HG02943 (cell line): ENCODE measurements at regions not wholly inside any gene's neighbourhood (a gene's known extent, or its start where the extent isn't known, plus 50 kb on each side); places are given as distances from the start of the nearest gene placed in this dataset.

Experiments used
- ATAC-seq: cut with Tn5 transposase; IDR thresholded peaks from one replicate; pipeline ENCODE4 v1.9.1; 2021; ENCODE audit warnings: mild to moderate bottlenecking, low read depth, moderate library complexity; ENCODE audit not compliant: unreplicated experiment

GRCh38 chr1:83615370-83615769 lies 383.6 kb downstream of the TTLL7 start:
- ATAC-seq = no peak

DNA sequence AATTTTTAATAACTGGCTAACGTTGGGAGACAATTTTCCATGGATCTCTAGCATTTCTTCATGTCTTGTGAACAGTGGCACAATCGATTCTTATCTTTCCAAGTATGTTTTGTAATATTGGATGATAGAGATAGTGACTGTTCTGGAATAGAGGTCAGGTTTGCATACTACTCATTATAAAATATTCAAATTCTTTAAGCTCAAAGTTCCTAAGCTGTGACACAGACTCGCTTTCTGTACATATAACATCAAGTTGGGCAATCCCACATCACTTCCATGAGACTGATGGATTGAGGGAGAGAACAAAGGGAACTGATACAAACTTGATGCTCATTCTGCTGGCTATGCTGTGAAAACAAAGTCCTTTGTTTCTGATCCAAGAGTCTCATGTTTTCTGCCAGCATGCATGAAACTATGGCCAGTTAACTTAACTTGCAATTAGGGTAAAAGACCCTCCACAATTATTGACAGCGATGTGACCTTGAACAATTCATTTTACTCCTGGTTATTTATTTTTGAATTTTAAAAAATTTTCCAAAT lies 392.4 kb downstream of the TTLL7 start:
- no peak for ATAC-seq

DNA sequence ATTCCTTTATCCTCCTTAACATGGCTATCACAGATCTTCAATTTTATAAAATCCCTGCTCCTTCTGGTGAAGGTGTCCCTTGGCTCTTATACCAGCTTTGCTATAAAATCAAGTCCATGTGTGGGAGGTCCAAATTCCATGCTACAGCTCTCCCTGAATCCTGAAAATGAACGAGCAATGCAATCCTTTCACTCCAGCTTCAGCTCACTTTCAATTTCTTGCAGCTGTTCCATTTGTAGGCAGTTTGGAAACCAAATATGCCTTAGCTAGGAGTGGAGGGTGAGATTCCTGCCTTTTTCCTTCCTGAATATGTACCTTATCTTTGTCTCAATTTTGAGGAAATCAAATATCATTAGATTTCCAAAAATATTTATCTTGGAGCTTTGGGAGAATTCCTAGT lies 402.6 kb downstream of the TTLL7 start:
- ATAC-seq = no peak

GRCh38 chr1:83593073-83593472 lies 405.9 kb downstream of the TTLL7 start:
- ATAC-seq = no peak

- ATAC-seq = no peak
Measured at GRCh38 chr1:83588140-83588539, 410.8 kb downstream of the TTLL7 start.

DNA sequence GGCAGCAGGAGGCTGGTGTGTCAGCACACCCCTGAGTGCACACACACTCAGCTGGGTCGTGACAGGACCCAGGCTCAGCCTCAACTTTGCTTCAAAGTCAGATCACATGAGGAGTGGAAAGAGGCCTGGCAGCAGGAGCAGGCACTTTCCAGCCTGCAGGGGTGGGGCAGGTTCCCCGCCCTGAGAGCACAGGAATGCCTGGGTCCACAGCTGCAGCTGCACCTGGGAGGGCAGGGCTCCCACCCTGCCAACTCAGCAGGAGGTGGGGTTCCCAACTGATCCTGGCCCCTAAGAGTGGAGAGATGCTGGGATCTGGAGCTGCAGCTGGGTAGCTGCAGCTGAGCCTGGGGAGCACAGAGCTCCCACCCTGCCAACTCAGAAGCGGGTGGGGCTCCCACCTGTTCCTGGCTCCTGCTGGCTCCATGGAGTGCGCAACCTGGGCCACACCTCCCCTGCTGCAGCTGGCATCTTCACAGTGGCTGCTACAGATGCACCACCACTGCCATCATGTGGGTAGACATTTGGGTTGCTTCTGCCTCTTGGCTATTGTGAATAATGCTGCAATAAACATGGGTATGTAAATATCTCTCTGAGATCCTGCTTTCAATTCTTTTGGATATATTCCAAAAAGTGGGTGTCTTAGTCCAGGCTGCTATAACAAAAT lies 415.4 kb downstream of the TTLL7 start:
- ATAC-seq = no peak

DNA sequence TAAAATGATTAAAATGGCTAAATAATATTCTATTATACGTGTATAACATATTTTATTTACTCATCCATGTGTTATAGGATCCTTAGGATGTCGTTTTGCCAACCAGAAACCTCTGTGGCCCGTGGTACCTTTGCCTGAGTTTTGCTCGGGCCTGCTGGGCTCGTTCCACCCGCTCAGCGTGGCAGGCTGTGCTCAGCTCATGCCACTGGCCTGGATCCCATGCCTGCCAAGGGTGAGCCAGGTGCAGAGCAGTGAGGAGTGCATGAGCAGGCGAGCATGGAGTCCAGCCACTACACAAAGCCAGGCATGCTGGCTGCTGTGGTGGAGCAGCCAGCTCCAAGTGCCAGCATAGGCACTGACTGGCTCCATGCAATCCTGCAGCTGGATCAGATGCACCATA lies 417.2 kb downstream of the TTLL7 start:
- no peak for ATAC-seq

- ATAC-seq = no peak
Measured at GRCh38 chr1:83574791-83575190, 424.1 kb downstream of the TTLL7 start.

GRCh38 chr1:83573776-83574175 lies 425.2 kb downstream of the TTLL7 start:
- no peak for ATAC-seq

GRCh38 chr1:83571536-83571935 lies 427.4 kb downstream of the TTLL7 start:
- ATAC-seq = no peak

- no peak for ATAC-seq
Measured at GRCh38 chr1:83561346-83561745, 437.6 kb downstream of the TTLL7 start.

DNA sequence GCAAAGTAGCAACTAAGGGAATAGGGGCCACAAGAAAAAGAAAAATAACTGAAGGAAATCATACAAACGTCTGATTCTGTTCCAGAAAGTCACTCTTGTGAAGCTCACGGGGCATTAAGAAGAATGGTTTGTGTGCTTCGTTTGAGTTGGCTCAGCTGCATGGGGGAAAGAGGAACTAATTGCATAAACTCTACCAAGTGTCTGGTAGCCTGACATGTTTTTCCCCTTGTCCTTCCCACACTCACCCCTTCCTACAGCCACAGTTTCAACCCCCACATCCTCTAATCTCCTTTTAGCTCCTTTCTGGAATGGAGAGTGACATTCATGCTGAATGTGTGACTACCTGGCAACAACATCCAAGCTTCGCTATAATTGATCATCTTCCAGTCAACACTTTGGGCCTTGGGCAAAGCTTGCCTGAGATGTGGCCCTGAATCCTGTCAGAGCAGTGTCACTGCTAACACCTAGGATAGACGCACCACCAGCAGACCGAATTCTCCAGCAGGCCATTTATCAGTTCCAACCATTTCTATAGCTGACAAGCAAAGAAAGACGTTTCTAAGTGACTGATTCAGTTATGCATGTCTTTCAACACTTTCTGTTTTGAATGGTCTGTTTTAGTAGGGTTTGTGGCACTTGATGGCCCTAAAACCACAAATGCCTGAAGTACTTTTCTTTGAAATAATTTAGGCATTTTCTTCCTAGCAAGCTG lies 439.6 kb downstream of the TTLL7 start:
- no peak for ATAC-seq

DNA sequence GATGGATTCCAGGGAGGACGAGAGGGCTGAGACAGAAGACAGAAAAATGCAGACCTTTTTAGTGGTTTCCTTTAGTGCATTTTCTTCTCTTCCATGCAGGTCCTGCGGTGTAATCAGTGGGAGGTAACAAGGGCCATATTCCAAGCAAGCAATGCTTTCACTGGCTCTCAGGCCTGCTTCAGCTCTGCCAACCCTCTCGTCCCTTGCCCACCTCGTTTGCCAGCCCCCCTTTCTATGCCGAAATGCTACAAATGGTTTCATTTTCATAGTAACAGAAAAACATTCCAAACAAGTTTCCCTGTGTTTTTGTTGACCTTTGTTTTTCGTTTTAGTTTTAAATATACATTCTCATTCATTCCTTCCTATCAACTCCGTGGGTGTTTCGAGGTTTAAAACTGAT lies 443.1 kb downstream of the TTLL7 start:
- ATAC-seq = no peak

- ATAC-seq = no peak
Measured at GRCh38 chr1:83554174-83554573, 444.8 kb downstream of the TTLL7 start.

DNA sequence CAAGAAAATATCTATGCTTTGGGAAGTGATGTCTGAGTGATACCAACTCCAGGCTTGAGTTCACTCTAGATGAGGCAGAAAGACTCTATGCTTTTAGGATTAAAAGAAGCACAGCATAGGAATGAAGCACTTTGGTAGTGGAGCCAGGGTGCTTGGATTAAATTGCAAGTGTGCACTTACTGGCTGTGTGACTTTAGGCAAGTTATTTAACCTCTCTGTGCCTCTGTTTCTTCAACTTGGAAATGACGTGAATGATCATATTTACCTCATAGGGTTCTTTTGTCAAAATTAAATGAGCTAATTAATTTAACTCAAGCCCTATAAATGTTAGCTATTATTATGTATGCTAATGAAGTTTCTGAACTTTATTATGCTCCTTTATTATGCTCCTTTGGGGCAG lies 446.1 kb downstream of the TTLL7 start:
- ATAC-seq = no peak

DNA sequence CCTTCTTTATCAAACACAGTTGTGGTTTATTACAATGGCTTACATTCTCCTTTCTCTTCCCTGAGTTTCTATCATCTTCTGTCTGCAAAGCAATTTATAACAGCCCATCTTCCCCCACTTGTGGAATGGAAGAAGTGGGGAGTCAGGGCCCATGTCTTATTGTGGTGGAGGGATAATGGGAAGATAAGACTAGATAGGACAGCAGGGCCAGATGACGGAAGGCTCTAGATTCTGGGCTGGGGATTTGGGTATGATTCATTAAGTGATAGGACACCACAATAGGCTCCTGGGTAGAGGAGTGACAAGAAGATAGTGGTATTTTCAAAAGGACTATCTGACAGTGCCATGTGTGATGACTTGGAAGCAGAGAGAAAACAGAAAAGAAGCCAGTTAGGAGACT lies 450.6 kb downstream of the TTLL7 start:
- no peak for ATAC-seq

DNA sequence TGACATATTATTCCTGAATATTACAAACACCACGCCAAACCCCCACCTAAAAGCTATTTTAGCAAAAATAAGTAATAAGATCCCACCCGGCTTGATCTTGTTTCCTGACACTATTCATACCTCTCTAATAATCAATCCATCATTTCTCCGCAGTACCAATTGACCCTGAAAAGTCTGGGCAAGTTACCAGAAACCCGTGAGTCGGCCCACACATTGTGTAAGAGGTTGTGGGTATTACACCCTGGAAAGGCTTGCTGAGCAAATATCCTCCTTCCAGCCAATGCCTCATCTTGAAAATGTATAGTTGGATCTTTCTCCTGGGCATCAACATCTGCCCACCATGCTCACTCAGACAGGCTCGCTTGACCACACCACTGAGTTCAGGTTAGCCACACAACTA lies 451.0 kb downstream of the TTLL7 start:
- no peak for ATAC-seq

DNA sequence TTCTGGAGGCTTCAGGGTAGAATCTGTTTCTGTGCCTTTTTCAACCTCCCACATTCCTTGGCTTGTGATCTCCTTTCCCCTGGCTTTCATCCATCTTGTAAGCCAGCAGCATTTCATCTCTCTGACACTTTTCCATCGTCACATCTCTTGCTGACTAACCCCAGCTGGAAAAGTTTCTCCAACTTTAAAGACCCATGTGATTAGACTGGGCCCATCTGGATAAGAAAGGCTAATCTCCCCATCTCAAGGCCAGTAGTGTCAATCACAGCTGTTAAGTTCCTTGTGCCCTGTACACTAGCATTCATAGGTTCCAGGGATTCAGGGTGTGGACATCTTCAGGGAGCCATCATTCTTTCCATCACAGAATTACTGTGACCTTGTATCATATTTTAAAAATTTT lies 452.1 kb downstream of the TTLL7 start:
- ATAC-seq = no peak

- ATAC-seq = no peak
Measured at GRCh38 chr1:83545066-83545862, 453.7 kb downstream of the TTLL7 start.

DNA sequence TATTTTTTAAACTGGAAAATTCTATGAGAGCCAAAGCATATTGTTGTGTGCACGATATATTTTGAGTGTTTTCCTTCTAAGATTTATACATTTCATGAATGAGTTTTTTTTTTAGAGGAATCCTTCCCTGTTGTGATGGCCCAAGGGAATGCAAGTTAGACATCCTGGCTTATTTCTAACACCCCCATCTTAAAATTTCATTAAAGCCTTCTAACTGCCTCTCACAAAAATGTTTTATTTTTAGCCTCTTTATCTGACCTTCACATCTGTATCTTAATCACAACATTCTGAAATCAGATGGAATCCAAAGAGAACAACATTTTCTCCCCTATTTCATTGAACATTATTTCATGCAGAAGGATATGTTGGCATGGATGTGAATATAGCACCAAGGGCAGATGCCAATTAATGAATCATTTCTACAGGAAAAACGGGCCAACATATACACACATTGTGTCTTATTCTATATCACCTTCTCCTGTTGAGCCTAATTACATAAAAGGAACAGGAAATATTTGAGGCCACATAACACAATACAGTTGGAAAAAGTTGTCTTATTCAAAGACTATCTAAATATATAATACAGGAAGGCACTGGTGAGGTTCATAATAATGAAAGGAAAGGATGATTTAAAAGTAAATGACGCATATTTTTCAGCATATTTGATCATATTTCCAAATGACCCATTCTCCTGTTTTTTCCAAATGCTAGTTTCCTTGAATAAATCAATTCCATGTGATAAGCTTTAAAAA lies 455.5 kb downstream of the TTLL7 start:
- no peak for ATAC-seq
